Right lobe of liver (tissue), 4 donors: ENCODE measurements at regions not wholly inside any gene's neighbourhood (a gene's known extent, or its start where the extent isn't known, plus 50 kb on each side); places are given as distances from the start of the nearest gene placed in this dataset.

Source experiments
- POLR2A ChIP-seq: fragments of 450-650 bp; IDR thresholded peaks from one replicate; pipeline ENCODE4 v1.6.1; 2017; ENCODE audit warnings: antibody characterized with exemption, mild to moderate bottlenecking
- TF ChIP-seq, protein P1 (sequence below), 4 donors: fragments of 200-600 bp in 3 of 4; fragments of 450-650 bp in 1 of 4; IDR thresholded peaks; one replicate each; pipeline versions ENCODE4 v1.5.1 to v1.8.0; 2016 to 2022; ENCODE audit warnings: antibody characterized with exemption in 4 of 4, mild to moderate bottlenecking in 2 of 4
- donor health status: DM: no; HTN: no; CAD: no.
- donor health status: DM: no; HTN: no; CAD: no.
- donor health status: DM: no; HTN: yes; CAD: no.

- TF ChIP-seq, protein P1, sequence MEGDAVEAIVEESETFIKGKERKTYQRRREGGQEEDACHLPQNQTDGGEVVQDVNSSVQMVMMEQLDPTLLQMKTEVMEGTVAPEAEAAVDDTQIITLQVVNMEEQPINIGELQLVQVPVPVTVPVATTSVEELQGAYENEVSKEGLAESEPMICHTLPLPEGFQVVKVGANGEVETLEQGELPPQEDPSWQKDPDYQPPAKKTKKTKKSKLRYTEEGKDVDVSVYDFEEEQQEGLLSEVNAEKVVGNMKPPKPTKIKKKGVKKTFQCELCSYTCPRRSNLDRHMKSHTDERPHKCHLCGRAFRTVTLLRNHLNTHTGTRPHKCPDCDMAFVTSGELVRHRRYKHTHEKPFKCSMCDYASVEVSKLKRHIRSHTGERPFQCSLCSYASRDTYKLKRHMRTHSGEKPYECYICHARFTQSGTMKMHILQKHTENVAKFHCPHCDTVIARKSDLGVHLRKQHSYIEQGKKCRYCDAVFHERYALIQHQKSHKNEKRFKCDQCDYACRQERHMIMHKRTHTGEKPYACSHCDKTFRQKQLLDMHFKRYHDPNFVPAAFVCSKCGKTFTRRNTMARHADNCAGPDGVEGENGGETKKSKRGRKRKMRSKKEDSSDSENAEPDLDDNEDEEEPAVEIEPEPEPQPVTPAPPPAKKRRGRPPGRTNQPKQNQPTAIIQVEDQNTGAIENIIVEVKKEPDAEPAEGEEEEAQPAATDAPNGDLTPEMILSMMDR (IDR thresholded peaks at IDR 0.05): no peak
- no peak for TF ChIP-seq POLR2A
Measured at GRCh38 chr11:119844808-119845207, 115.8 kb upstream of the NECTIN1 start.
